ENCODE measurements at regions not wholly inside any gene's neighbourhood (a gene's known extent, or its start where the extent isn't known, plus 50 kb on each side); places are given as distances from the start of the nearest gene placed in this dataset.
"Not testable (repeated sequence)": the region's sequence is repeated elsewhere in the genome, so short reads cannot be mapped to it uniquely, and the experiment has no call there.

GRCh38 chrX:129347291-129347690, 176.0 kb downstream of the SMARCA1 start:
- H3K27me3 ChIP-seq (ENCODE audit: insufficient read depth, low read length) = no peaks in the 10 kb centered on the region
- no peaks in the 10 kb centered on the region for H3K79me2 ChIP-seq (ENCODE audit: insufficient read depth, low read length)
- no peak for TF ChIP-seq EZH2 (IDR thresholded peaks at IDR 0.05; ENCODE audit: borderline replicate concordance, low read length)
- TF ChIP-seq, protein P1, sequence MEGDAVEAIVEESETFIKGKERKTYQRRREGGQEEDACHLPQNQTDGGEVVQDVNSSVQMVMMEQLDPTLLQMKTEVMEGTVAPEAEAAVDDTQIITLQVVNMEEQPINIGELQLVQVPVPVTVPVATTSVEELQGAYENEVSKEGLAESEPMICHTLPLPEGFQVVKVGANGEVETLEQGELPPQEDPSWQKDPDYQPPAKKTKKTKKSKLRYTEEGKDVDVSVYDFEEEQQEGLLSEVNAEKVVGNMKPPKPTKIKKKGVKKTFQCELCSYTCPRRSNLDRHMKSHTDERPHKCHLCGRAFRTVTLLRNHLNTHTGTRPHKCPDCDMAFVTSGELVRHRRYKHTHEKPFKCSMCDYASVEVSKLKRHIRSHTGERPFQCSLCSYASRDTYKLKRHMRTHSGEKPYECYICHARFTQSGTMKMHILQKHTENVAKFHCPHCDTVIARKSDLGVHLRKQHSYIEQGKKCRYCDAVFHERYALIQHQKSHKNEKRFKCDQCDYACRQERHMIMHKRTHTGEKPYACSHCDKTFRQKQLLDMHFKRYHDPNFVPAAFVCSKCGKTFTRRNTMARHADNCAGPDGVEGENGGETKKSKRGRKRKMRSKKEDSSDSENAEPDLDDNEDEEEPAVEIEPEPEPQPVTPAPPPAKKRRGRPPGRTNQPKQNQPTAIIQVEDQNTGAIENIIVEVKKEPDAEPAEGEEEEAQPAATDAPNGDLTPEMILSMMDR (IDR thresholded peaks at IDR 0.05; ENCODE audit: low read length) = peak; percentile 25; the same call in 1 of the 2 replicates

GRCh38 chrX:129346574-129346973, 176.7 kb downstream of the SMARCA1 start:
- H3K9me2 ChIP-seq (ENCODE audit: low read depth, low read length) = no peaks in the 10 kb centered on the region
- H4K20me1 ChIP-seq (ENCODE audit: insufficient read depth, low read length) = no peaks in the 10 kb centered on the region
- no peak overlapping the region for H3K4me2 ChIP-seq (ENCODE audit: low read length)
- no peaks in the 10 kb centered on the region for H3K79me2 ChIP-seq (ENCODE audit: insufficient read depth, low read length)
- H3K27me3 ChIP-seq (ENCODE audit: insufficient read depth, low read length) = no peaks in the 10 kb centered on the region
- no peak overlapping the region for H3K9ac ChIP-seq (ENCODE audit: low read length)
- TF ChIP-seq, protein P1 (IDR thresholded peaks at IDR 0.05; ENCODE audit: low read length) = no peak
- no peak overlapping the region for H2AFZ ChIP-seq (ENCODE audit: low read length)
- no peak overlapping the region for H3K4me3 ChIP-seq (ENCODE audit: low read depth, low read length, poor library complexity, severe bottlenecking)
- H3K36me3 ChIP-seq (ENCODE audit: insufficient read depth, low read length) = no peaks in the 10 kb centered on the region
- H3K9me3 ChIP-seq (ENCODE audit: low read length) = no peaks in the 10 kb centered on the region
- no peaks in the 10 kb centered on the region for H3K4me1 ChIP-seq (ENCODE audit: insufficient read depth, low read length, severe bottlenecking)
- no peak overlapping the region for H3K27ac ChIP-seq (ENCODE audit: low read depth, low read length, poor library complexity, severe bottlenecking)
- no peaks in the 10 kb centered on the region for H3F3A ChIP-seq (ENCODE audit: insufficient read depth, low read length)

More at GRCh38 chrX:129347291-129347690, 176.0 kb downstream of the SMARCA1 start:
- no peak overlapping the region for H3K4me2 ChIP-seq (ENCODE audit: low read length)
- no peaks in the 10 kb centered on the region for H3K4me1 ChIP-seq (ENCODE audit: insufficient read depth, low read length, severe bottlenecking)
- H3K9ac ChIP-seq (ENCODE audit: low read length) = no peak overlapping the region
- no peaks in the 10 kb centered on the region for H4K20me1 ChIP-seq (ENCODE audit: insufficient read depth, low read length)
- H2AFZ ChIP-seq (ENCODE audit: low read length) = no peak overlapping the region
- H3F3A ChIP-seq (ENCODE audit: insufficient read depth, low read length) = no peaks in the 10 kb centered on the region
- H3K9me3 ChIP-seq (ENCODE audit: low read length) = no peaks in the 10 kb centered on the region
- no peaks in the 10 kb centered on the region for H3K9me2 ChIP-seq (ENCODE audit: low read depth, low read length)
- H3K4me3 ChIP-seq (ENCODE audit: low read depth, low read length, poor library complexity, severe bottlenecking) = no peak overlapping the region
- H3K36me3 ChIP-seq (ENCODE audit: insufficient read depth, low read length) = no peaks in the 10 kb centered on the region
- no peak overlapping the region for H3K27ac ChIP-seq (ENCODE audit: low read depth, low read length, poor library complexity, severe bottlenecking)

DNA sequence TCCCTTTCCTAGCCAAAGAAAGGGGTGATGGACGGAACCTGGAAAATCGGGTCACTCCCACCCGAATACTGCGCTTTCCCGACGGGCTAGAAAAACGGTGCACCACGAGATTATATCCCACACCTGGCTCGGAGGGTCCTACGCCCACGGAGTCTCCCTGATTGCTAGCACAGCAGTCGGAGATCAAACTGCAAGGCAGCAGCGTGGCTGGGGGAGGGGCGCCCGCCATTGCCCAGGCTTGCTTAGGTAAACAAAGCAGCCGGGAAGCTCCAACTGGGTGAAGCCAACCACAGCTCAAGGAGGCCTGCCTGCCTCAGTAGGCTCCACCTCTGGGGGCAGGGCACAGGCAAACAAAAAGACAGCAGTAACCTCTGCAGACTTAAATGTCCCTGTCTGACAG, 186.0 kb downstream of the SMARCA1 start:
- not testable (repeated sequence) for H2AFZ ChIP-seq (ENCODE audit: low read length); H3K27ac ChIP-seq (ENCODE audit: low read depth, low read length, poor library complexity, severe bottlenecking); H3K79me2 ChIP-seq (ENCODE audit: insufficient read depth, low read length); H3K36me3 ChIP-seq (ENCODE audit: insufficient read depth, low read length); H4K20me1 ChIP-seq (ENCODE audit: insufficient read depth, low read length); H3K4me3 ChIP-seq (ENCODE audit: low read depth, low read length, poor library complexity, severe bottlenecking); H3K4me1 ChIP-seq (ENCODE audit: insufficient read depth, low read length, severe bottlenecking); H3F3A ChIP-seq (ENCODE audit: insufficient read depth, low read length); H3K27me3 ChIP-seq (ENCODE audit: insufficient read depth, low read length); H3K4me2 ChIP-seq (ENCODE audit: low read length); H3K9me3 ChIP-seq (ENCODE audit: low read length); H3K9me2 ChIP-seq (ENCODE audit: low read depth, low read length); H3K9ac ChIP-seq (ENCODE audit: low read length)

DNA sequence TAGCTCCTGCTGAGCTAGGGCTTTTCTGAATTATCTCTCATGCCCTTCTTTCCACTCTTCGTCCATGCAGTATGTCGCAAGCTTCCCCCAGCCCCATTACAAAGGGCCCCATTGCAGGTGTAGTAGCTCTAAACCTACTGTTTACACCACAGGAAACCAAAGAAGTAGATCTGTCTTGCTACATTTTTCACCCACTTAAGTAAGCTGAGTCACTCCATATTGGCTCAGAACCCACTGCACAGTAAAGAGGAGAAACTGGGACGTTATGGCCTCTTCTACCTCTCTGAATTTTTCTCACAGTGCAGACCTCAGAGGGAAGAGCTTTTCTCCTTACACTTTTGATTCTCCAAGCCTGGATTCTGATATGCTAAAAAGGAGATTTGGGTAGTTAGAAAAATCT, 200.2 kb downstream of the SMARCA1 start:
- Histone ChIP-seq H3K9me2 (ENCODE audit: low read depth, low read length) (no peaks in the 10 kb centered on the region), H4K20me1 (ENCODE audit: insufficient read depth, low read length) (no peaks in the 10 kb centered on the region), H3K79me2 (ENCODE audit: insufficient read depth, low read length) (no peaks in the 10 kb centered on the region), H3K9ac (ENCODE audit: low read length) (no peak overlapping the region), H3K27ac (ENCODE audit: low read depth, low read length, poor library complexity, severe bottlenecking) (no peak overlapping the region), H2AFZ (ENCODE audit: low read length) (no peak overlapping the region), H3F3A (ENCODE audit: insufficient read depth, low read length) (no peaks in the 10 kb centered on the region), H3K4me1 (ENCODE audit: insufficient read depth, low read length, severe bottlenecking) (no peaks in the 10 kb centered on the region), H3K27me3 (ENCODE audit: insufficient read depth, low read length) (no peaks in the 10 kb centered on the region), H3K4me2 (ENCODE audit: low read length) (no peak overlapping the region), H3K4me3 (ENCODE audit: low read depth, low read length, poor library complexity, severe bottlenecking) (no peak overlapping the region), H3K36me3 (ENCODE audit: insufficient read depth, low read length) (no peaks in the 10 kb centered on the region), H3K9me3 (ENCODE audit: low read length) (no peaks in the 10 kb centered on the region)
- TF ChIP-seq EZH2 (IDR thresholded peaks at IDR 0.05; ENCODE audit: borderline replicate concordance, low read length) = no peak
- TF ChIP-seq, protein P1 (IDR thresholded peaks at IDR 0.05; ENCODE audit: low read length) = no peak

Data from OCI-LY1 (cell line).